ENCODE measurements at regions not wholly inside any gene's neighbourhood (a gene's known extent, or its start where the extent isn't known, plus 50 kb on each side); places are given as distances from the start of the nearest gene placed in this dataset.

DNA sequence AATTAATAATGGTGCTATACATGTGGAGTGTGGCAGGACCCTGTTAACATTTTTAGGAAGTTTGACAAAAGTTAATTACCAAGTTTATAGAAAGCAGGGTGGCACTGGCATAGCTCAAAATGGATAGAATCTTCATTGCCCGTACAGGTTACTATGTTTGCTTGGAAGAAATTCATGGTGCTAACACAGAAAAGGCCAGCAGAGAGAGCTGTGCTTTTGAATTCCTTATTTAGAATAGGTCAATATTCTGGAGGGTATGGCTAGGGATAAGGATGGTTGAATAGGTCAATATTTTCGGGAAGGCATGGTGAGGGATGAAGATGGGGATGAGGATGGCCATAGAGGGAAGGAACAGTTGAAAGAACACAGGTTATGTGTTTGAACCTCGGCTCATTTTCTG is 345.1 kb downstream of the LMO4 start:
- no peak for TF ChIP-seq POLR2AphosphoS5 (IDR thresholded peaks at IDR 0.05; ENCODE audit: low read depth, low read length)
- TF ChIP-seq, protein P1, sequence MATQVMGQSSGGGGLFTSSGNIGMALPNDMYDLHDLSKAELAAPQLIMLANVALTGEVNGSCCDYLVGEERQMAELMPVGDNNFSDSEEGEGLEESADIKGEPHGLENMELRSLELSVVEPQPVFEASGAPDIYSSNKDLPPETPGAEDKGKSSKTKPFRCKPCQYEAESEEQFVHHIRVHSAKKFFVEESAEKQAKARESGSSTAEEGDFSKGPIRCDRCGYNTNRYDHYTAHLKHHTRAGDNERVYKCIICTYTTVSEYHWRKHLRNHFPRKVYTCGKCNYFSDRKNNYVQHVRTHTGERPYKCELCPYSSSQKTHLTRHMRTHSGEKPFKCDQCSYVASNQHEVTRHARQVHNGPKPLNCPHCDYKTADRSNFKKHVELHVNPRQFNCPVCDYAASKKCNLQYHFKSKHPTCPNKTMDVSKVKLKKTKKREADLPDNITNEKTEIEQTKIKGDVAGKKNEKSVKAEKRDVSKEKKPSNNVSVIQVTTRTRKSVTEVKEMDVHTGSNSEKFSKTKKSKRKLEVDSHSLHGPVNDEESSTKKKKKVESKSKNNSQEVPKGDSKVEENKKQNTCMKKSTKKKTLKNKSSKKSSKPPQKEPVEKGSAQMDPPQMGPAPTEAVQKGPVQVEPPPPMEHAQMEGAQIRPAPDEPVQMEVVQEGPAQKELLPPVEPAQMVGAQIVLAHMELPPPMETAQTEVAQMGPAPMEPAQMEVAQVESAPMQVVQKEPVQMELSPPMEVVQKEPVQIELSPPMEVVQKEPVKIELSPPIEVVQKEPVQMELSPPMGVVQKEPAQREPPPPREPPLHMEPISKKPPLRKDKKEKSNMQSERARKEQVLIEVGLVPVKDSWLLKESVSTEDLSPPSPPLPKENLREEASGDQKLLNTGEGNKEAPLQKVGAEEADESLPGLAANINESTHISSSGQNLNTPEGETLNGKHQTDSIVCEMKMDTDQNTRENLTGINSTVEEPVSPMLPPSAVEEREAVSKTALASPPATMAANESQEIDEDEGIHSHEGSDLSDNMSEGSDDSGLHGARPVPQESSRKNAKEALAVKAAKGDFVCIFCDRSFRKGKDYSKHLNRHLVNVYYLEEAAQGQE (IDR thresholded peaks at IDR 0.05; ENCODE audit: insufficient read depth in 1 of 2, low read depth in 2 of 2, low read length in 1 of 2) = no peak

Data from Panc1 (cell line).